ENCODE measurements at regions not wholly inside any gene's neighbourhood (a gene's known extent, or its start where the extent isn't known, plus 50 kb on each side); places are given as distances from the start of the nearest gene placed in this dataset.
"Not testable (repeated sequence)": the region's sequence is repeated elsewhere in the genome, so short reads cannot be mapped to it uniquely, and the experiment has no call there.

DNA sequence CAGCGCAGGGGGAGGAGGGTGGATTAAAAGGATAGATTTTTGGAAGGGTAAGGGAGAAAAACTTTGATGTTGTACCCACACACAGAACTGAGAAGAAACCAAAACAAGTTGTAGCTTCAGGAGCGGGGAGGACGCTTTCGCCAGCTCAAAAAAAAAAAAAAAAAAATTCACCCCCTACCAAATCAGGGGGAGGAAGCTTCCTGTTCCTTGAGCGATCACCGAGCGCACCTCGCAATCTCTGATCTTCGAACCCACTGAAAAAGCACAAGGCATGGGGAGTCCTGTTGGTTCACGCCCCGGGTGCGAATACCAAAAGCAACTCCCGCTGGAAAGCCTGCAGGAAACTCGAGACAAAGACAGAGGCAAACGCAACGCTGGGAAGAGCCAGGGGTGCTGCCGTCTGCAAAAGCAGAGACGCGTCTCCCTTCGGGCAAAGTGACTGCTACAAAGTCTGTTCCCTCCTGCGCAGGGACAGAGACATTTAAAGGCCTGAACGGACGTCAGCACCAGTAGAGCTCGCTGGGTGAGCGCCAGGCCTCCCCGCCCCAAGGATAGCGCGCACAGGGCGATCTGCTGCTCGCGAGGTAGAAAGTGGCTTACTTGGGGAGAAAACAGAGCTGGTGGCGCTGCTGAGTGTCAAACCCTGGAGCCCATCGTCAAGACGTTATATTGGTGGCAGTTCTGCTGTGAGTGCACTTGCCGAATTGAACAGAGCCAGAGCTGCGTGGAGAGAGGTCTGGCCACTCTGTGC is 190.4 kb downstream of the USP22 start:
- no peak overlapping the region for H3K4me3 ChIP-seq (ENCODE audit: low read depth, low read length, poor library complexity, severe bottlenecking)
- no peak overlapping the region for H3K4me2 ChIP-seq (ENCODE audit: low read length)
- no peaks in the 10 kb centered on the region for H3K9me3 ChIP-seq (ENCODE audit: low read length)
- intact Hi-C loops (cut with micrococcal nuclease; ENCODE audit: unreplicated experiment), result no loop called here
- no peaks in the 10 kb centered on the region for H3K4me1 ChIP-seq (ENCODE audit: insufficient read depth, low read length, poor library complexity, severe bottlenecking)
- BruUV-seq (replicated peaks), result no TSS peak
- CTCF ChIA-PET (ENCODE audit: unreplicated experiment), result no interaction called here
- H3K9me2 ChIP-seq (ENCODE audit: insufficient read depth, low read length), result no peaks in the 10 kb centered on the region
- TF ChIP-seq, protein P1, sequence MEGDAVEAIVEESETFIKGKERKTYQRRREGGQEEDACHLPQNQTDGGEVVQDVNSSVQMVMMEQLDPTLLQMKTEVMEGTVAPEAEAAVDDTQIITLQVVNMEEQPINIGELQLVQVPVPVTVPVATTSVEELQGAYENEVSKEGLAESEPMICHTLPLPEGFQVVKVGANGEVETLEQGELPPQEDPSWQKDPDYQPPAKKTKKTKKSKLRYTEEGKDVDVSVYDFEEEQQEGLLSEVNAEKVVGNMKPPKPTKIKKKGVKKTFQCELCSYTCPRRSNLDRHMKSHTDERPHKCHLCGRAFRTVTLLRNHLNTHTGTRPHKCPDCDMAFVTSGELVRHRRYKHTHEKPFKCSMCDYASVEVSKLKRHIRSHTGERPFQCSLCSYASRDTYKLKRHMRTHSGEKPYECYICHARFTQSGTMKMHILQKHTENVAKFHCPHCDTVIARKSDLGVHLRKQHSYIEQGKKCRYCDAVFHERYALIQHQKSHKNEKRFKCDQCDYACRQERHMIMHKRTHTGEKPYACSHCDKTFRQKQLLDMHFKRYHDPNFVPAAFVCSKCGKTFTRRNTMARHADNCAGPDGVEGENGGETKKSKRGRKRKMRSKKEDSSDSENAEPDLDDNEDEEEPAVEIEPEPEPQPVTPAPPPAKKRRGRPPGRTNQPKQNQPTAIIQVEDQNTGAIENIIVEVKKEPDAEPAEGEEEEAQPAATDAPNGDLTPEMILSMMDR (conservative IDR thresholded peaks at IDR 0.05; ENCODE audit: low read length), result no peak
- no peaks in the 10 kb centered on the region for H3K79me2 ChIP-seq (ENCODE audit: insufficient read depth, low read depth, low read length)
- POLR2A ChIA-PET, result no interaction called here
- H3K36me3 ChIP-seq (ENCODE audit: insufficient read depth, low read length), result no peaks in the 10 kb centered on the region
- H2AFZ ChIP-seq (ENCODE audit: low read length), result no peak overlapping the region
- no peak for DNase-seq (ENCODE audit: low spot score)
- no peak overlapping the region for H3K27ac ChIP-seq (ENCODE audit: low read depth, low read length, poor library complexity, severe bottlenecking)
- H4K20me1 ChIP-seq (ENCODE audit: insufficient read depth, low read length), result no peaks in the 10 kb centered on the region

DNA sequence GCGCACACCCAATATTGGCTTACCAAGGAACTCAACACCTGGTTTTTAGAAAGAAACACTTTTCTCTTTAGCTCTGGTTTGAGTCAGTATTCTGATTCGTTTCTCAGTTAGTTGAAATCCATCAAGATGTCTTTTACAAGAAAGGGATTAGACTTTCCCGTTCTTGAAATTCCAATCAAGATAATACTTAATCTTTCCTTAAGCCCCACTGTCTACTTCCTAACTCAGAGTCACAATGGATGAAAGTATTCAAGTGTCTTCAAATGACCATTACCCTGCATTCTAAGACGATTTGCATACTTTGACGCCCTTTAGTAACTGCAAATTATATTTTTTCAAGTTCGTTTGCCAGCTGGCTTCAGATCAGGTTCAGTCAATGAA is 189.8 kb downstream of the USP22 start:
- Histone ChIP-seq H3K36me3 (ENCODE audit: insufficient read depth, low read length) (no peaks in the 10 kb centered on the region), H4K20me1 (ENCODE audit: insufficient read depth, low read length) (no peaks in the 10 kb centered on the region), H3K27ac (ENCODE audit: low read depth, low read length, poor library complexity, severe bottlenecking) (no peak overlapping the region), H3K4me1 (ENCODE audit: insufficient read depth, low read length, poor library complexity, severe bottlenecking) (no peaks in the 10 kb centered on the region), H2AFZ (ENCODE audit: low read length) (no peak overlapping the region), H3K4me2 (ENCODE audit: low read length) (no peak overlapping the region), H3K9me2 (ENCODE audit: insufficient read depth, low read length) (no peaks in the 10 kb centered on the region), H3K9me3 (ENCODE audit: low read length) (no peaks in the 10 kb centered on the region), H3K4me3 (ENCODE audit: low read depth, low read length, poor library complexity, severe bottlenecking) (no peak overlapping the region), H3K79me2 (ENCODE audit: insufficient read depth, low read depth, low read length) (no peaks in the 10 kb centered on the region)
- CTCF ChIA-PET (ENCODE audit: unreplicated experiment), result no interaction called here
- no TSS peak for BruUV-seq (replicated peaks)
- intact Hi-C loops (cut with micrococcal nuclease; ENCODE audit: unreplicated experiment), result no loop called here
- TF ChIP-seq EZH2phosphoT487 (IDR thresholded peaks at IDR 0.05; ENCODE audit: borderline replicate concordance, low read depth, low read length), result no peak
- TF ChIP-seq, protein P1 (conservative IDR thresholded peaks at IDR 0.05; ENCODE audit: low read length), result no peak
- no peak for DNase-seq (ENCODE audit: low spot score)
- POLR2A ChIA-PET, result no interaction called here

DNA sequence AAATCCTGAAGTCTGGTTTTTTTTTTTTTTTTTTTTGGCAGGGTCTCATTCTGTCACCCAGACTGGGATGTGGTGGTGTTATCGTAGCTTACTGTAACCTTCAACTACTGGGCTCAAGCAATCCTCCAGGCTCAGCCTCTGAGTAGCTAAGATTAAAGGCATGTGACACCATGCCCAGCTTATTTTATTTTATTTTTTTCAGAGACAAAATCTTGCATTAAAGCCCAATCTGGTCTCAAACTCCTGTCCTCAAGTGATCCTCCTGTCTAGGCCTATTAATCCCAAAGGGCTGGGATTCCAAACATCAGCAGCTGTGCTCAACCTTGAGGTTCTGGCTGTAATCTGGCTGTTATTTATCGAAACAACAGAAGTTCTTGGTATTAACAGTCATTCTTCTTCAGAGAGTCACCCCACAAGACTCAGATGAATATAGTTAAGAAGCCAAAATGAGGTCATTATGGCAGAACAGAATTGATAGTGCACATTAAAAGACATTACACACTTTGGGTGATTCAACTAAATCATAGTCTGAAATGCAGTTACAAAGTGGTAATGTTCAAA is 186.8 kb downstream of the USP22 start:
- H3K27ac ChIP-seq (ENCODE audit: low read depth, low read length, poor library complexity, severe bottlenecking); intact Hi-C loops (cut with micrococcal nuclease; ENCODE audit: unreplicated experiment); CTCF ChIA-PET (ENCODE audit: unreplicated experiment); H3K4me1 ChIP-seq (ENCODE audit: insufficient read depth, low read length, poor library complexity, severe bottlenecking); H3K9me3 ChIP-seq (ENCODE audit: low read length); DNase-seq (ENCODE audit: low spot score); BruUV-seq (replicated peaks); POLR2A ChIA-PET; H3K36me3 ChIP-seq (ENCODE audit: insufficient read depth, low read length); H3K9me2 ChIP-seq (ENCODE audit: insufficient read depth, low read length); H3K79me2 ChIP-seq (ENCODE audit: insufficient read depth, low read depth, low read length); H3K4me2 ChIP-seq (ENCODE audit: low read length); H3K4me3 ChIP-seq (ENCODE audit: low read depth, low read length, poor library complexity, severe bottlenecking); H4K20me1 ChIP-seq (ENCODE audit: insufficient read depth, low read length); H2AFZ ChIP-seq (ENCODE audit: low read length): not testable (repeated sequence)

DNA sequence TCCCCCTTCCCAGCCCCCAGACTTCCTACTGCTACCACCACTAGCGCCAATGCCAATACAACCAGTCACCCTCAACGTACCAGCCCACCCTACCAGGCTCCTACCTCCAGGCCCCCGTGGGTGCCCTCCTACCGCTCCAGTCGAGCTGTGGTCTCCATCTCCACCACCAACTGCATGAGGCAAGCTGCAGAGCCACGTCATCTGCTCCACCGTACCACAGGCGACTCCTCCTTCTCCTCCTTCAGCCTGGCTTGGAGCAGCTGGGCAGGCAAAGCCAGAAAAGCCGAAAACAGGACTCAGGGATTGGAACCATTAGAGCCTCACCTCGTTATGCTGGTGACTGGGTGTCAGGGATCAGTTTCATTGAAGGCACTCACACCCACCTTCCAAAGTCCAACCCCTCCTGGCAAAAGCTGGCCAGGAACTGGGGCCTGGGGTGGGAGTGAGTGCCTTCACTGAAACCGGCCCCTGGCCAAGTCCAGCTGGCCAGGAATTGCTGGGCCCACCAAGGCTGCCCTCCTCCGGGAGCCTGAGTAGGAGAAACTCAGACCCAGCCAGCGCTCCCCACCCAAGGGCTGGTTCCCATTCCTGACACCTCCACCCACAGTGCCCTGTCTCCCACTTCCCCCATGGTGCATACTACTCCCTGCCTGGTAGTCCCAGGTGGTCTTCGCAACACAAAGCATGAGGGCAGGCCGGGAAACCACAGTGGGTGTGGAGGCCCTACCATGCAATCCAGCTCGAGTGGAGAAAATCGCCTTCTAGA is 176.2 kb downstream of the USP22 start:
- CTCF ChIA-PET (ENCODE audit: unreplicated experiment); H3K79me2 ChIP-seq (ENCODE audit: insufficient read depth, low read depth, low read length); DNase-seq (ENCODE audit: low spot score); H3K9me2 ChIP-seq (ENCODE audit: insufficient read depth, low read length); H3K9me3 ChIP-seq (ENCODE audit: low read length); POLR2A ChIA-PET; BruUV-seq (replicated peaks); H2AFZ ChIP-seq (ENCODE audit: low read length); H3K36me3 ChIP-seq (ENCODE audit: insufficient read depth, low read length); H3K4me1 ChIP-seq (ENCODE audit: insufficient read depth, low read length, poor library complexity, severe bottlenecking); H3K27ac ChIP-seq (ENCODE audit: low read depth, low read length, poor library complexity, severe bottlenecking); H3K4me2 ChIP-seq (ENCODE audit: low read length); H4K20me1 ChIP-seq (ENCODE audit: insufficient read depth, low read length); intact Hi-C loops (cut with micrococcal nuclease; ENCODE audit: unreplicated experiment); H3K4me3 ChIP-seq (ENCODE audit: low read depth, low read length, poor library complexity, severe bottlenecking): not testable (repeated sequence)

DNA sequence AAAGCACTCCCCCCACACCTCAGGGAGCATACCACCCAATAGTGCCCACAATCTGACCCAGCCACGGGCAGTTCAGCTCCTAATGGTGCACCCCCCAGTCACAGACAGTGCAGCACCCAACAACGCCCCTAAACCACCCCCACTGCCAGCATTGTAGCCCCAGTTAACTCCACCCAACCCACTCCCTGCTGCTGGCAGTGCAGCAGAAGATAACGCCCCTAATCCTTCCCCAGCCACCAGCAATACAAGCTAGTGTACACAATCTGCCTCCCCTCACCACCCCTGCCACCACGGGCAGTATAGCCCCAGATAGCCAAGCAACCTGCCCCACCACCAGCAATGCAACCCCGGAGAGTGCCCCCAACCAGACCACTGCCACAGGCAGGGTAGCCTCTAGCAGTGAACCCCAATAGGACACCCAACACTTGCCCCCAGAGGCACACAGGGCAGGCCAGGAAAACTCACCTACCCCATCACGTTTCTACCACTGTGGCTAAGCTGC is 175.3 kb downstream of the USP22 start:
- POLR2A ChIA-PET; H3K9me3 ChIP-seq (ENCODE audit: low read length); CTCF ChIA-PET (ENCODE audit: unreplicated experiment); BruUV-seq (replicated peaks); H3K4me2 ChIP-seq (ENCODE audit: low read length); intact Hi-C loops (cut with micrococcal nuclease; ENCODE audit: unreplicated experiment); H2AFZ ChIP-seq (ENCODE audit: low read length); DNase-seq (ENCODE audit: low spot score); H4K20me1 ChIP-seq (ENCODE audit: insufficient read depth, low read length); H3K27ac ChIP-seq (ENCODE audit: low read depth, low read length, poor library complexity, severe bottlenecking); H3K4me3 ChIP-seq (ENCODE audit: low read depth, low read length, poor library complexity, severe bottlenecking); H3K36me3 ChIP-seq (ENCODE audit: insufficient read depth, low read length); H3K4me1 ChIP-seq (ENCODE audit: insufficient read depth, low read length, poor library complexity, severe bottlenecking); H3K79me2 ChIP-seq (ENCODE audit: insufficient read depth, low read depth, low read length); H3K9me2 ChIP-seq (ENCODE audit: insufficient read depth, low read length): not testable (repeated sequence)

Data from OCI-LY7 (cell line).